ENCODE measurements at regions not wholly inside any gene's neighbourhood (a gene's known extent, or its start where the extent isn't known, plus 50 kb on each side); places are given as distances from the start of the nearest gene placed in this dataset.

DNA sequence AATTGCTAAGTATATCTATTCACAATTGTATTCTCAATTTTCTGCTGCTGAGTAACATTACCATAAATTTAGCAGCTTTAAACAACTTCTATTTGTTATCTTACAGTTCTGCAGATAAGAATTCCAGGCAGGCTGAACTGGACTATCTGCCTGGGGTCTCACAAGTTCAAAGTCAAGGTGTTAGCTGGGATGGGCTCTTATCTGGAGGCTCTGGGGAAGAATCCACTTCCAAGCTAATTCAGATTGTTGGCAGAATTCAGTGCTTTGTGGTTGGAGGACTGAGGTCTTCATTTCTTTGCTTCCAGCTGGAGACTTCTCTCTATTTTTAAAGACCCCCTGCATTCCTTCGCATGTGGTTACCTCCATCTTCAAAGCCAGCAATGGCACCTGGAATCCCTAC is 329.9 kb upstream of the ISX start:
- H3K27ac Mint-ChIP-seq, result no peak overlapping the region
- TF ChIP-seq, protein P1, sequence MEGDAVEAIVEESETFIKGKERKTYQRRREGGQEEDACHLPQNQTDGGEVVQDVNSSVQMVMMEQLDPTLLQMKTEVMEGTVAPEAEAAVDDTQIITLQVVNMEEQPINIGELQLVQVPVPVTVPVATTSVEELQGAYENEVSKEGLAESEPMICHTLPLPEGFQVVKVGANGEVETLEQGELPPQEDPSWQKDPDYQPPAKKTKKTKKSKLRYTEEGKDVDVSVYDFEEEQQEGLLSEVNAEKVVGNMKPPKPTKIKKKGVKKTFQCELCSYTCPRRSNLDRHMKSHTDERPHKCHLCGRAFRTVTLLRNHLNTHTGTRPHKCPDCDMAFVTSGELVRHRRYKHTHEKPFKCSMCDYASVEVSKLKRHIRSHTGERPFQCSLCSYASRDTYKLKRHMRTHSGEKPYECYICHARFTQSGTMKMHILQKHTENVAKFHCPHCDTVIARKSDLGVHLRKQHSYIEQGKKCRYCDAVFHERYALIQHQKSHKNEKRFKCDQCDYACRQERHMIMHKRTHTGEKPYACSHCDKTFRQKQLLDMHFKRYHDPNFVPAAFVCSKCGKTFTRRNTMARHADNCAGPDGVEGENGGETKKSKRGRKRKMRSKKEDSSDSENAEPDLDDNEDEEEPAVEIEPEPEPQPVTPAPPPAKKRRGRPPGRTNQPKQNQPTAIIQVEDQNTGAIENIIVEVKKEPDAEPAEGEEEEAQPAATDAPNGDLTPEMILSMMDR (IDR thresholded peaks at IDR 0.05; ENCODE audit: unreplicated experiment in 3 of 3), result no peak
- peaks cover 4% of the 10 kb centered on the region for H3K9me3 Mint-ChIP-seq
- H3K4me1 Mint-ChIP-seq, result no peaks in the 10 kb centered on the region
- no peak overlapping the region for H3K4me3 Mint-ChIP-seq
- no peaks in the 10 kb centered on the region for H3K36me3 Mint-ChIP-seq (ENCODE audit: low read depth)
- H3K27me3 Mint-ChIP-seq (ENCODE audit: low read depth), result peaks cover 7% of the 10 kb centered on the region

DNA sequence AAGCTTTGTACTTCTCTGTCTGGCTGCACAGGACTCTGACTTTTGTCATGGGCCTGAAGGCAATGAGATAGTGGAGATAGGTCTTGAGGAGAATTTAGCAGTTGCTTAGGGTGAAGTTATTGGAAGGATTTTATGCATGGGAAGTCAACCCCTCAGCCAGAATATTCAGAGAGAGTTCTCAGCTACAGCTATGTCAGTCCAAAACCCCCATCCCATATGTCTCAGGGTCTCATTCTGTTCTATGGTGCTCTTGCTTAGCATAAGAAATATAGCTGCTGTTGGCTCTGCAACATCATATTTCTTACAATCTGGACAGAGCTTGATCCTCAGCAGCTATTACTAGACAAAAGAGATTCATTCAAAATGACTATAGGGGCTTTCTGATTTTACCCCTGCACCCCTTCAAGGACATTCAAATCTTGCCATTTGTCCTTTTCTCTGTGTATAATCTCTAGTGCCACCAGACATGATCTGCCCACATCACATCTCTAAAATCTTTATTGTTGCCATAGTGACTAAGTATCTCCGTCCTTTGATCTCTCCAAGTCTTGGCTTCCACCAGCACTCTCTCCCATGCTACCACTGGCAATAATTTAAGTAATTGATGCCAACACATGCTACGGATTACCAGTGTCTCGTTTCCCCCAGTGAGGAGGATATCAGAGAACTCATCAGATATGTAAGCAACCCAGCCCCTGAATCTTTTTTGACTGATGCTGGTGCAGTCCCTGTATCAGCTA is 327.1 kb upstream of the ISX start:
- Mint-ChIP-seq H3K27ac (no peak overlapping the region), H3K36me3 (ENCODE audit: low read depth) (no peaks in the 10 kb centered on the region), H3K27me3 (ENCODE audit: low read depth) (no peaks in the 10 kb centered on the region), H3K4me1 (no peaks in the 10 kb centered on the region), H3K9me3 (peaks cover 4% of the 10 kb centered on the region), H3K4me3 (no peak overlapping the region)
- TF ChIP-seq, protein P1 (IDR thresholded peaks at IDR 0.05; ENCODE audit: unreplicated experiment in 3 of 3), result no peak

DNA sequence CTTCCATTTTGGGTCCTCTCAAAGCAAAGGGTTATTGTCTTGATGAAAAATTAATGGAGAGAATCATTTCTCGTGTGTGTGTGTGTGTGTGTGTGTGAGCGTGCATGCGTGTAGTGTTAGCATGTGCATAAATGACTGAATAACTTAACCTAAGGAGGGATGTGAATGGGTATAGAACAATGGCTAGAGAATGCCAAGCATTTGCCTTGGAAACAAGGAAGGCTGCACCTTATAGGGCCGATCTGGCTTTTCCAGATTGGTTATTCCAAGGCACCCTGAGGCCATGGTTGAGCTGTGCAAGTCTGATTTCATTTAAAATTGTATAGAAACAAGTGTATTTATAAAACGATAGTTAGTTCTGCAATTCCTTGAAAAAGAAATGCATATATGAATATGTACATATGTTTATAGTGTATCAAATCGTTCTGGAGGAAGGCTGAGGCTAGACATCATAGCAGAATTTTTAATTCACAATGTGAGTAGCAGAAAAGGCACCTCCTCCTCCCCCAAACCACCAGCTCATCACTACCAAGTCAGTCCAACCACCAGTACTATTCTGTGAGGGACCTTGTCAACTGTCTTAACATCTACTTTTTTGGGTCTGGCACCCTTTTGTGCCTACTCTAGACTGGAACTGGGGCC is 322.7 kb upstream of the ISX start:
- TF ChIP-seq, protein P1 (IDR thresholded peaks at IDR 0.05; ENCODE audit: unreplicated experiment in 3 of 3), result no peak
- Mint-ChIP-seq H3K36me3 (ENCODE audit: low read depth) (no peaks in the 10 kb centered on the region), H3K27ac (no peak overlapping the region), H3K27me3 (ENCODE audit: low read depth) (peaks cover 4% of the 10 kb centered on the region), H3K4me1 (no peaks in the 10 kb centered on the region), H3K4me3 (no peak overlapping the region), H3K9me3 (no peaks in the 10 kb centered on the region)

DNA sequence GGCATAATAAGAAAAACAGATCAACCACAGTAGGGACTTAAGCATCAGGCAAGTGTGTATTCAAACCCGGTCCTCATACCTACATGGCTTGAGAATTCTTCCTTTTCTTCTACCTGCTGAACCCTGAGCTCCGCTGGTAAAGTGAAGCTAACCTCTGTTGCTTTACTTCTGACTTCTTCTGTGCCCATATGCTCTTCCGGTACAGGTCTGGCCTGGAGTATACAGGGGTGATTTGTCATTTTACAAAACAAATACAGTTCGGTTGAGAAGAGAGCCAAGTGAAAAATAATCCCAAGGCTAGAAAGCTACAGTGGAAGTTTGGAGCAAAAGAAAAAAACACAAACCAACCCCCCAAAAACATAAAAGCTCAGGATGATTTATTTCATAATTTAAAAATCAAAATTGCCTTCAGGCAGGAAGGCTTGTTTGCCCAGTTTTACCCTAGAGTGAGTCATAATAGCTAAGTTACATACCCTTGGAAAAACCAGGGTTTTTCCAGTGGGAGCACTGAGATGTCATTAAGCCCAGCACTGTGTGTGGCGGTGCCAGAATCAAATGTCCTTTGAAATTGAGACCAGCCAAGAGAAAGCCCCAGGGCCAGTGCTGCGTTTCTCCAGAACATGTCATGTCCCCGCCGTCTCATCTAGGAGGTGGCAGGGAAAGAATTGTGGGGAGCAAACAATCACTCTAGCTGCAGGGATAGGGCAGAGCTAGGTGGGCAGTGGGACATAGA is 305.5 kb upstream of the ISX start:
- TF ChIP-seq, protein P1 (IDR thresholded peaks at IDR 0.05; ENCODE audit: unreplicated experiment in 3 of 3), result no peak
- no peak overlapping the region for H3K4me3 Mint-ChIP-seq
- peaks cover 7% of the 10 kb centered on the region for H3K27me3 Mint-ChIP-seq (ENCODE audit: low read depth)
- peak overlapping the region in 1 of 3 experiments; percentile 0 for H3K27ac Mint-ChIP-seq
- H3K4me1 Mint-ChIP-seq, result peaks cover 15% of the 10 kb centered on the region
- H3K9me3 Mint-ChIP-seq, result peaks cover 12% of the 10 kb centered on the region
- no peaks in the 10 kb centered on the region for H3K36me3 Mint-ChIP-seq (ENCODE audit: low read depth)

DNA sequence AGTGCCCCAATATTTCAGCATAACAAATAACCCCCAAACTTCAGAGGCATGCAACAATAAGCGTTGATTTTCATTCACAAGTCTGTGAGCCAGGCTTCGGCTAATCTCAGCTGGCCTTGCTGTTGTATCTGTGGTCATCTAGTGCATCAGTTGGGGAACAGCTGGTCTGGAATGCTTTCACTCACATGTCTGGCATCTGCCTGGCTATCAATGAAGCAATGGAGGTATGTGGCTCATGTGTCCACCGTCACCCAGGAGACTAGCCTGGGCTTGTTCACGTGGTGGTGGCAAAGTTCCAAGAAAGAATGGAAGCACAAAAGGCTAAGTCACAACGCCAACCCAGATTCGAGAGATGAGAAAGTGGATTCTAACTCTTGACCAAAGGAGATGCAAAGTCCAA is 304.8 kb upstream of the ISX start:
- H3K9me3 Mint-ChIP-seq, result peaks cover 10% of the 10 kb centered on the region
- TF ChIP-seq, protein P1 (IDR thresholded peaks at IDR 0.05; ENCODE audit: unreplicated experiment in 3 of 3), result no peak
- H3K4me3 Mint-ChIP-seq, result peak overlapping the region in 1 of 3 experiments; percentile 38
- H3K27me3 Mint-ChIP-seq (ENCODE audit: low read depth), result peaks cover 6% of the 10 kb centered on the region
- H3K4me1 Mint-ChIP-seq, result peaks cover 15% of the 10 kb centered on the region
- peak overlapping the region in 1 of 3 experiments; percentile 0 for H3K27ac Mint-ChIP-seq
- H3K36me3 Mint-ChIP-seq (ENCODE audit: low read depth), result no peaks in the 10 kb centered on the region
